ENCODE measurements at regions not wholly inside any gene's neighbourhood (a gene's known extent, or its start where the extent isn't known, plus 50 kb on each side); places are given as distances from the start of the nearest gene placed in this dataset.

GRCh38 chr7:148472406-148472805 is 118.2 kb upstream of the C7orf33 start:
- H3K36me3 ChIP-seq, result no peaks in the 10 kb centered on the region
- TF ChIP-seq CTCF (IDR thresholded peaks at IDR 0.05), result no peak

GRCh38 chr7:148473703-148474480 is 116.7 kb upstream of the C7orf33 start:
- no peak for DNase-seq
- Histone ChIP-seq H3K27me3 (peaks cover 0 to 11% of the 10 kb centered on the region in 2 donors), H3K4me3 (no peak overlapping the region), H3K9me3 (no peaks in the 10 kb centered on the region), H3K4me1 (no peaks in the 10 kb centered on the region), H3K36me3 (no peaks in the 10 kb centered on the region), H3K27ac (no peak overlapping the region)
- TF ChIP-seq CTCF (IDR thresholded peaks at IDR 0.05), result no peak
- no peak for ATAC-seq
- intact Hi-C loops (cut with DNase I), result no loop called here

More at GRCh38 chr7:148472406-148472805, 118.2 kb upstream of the C7orf33 start:
- Histone ChIP-seq H3K27ac (no peak overlapping the region), H3K9me3 (no peaks in the 10 kb centered on the region), H3K4me1 (no peaks in the 10 kb centered on the region), H3K4me3 (no peak overlapping the region), H3K27me3 (peaks cover 0 to 11% of the 10 kb centered on the region in 2 donors)
- DNase-seq, result no peak
- ATAC-seq, result no peak
- intact Hi-C loops (cut with DNase I), result no loop called here

- Histone ChIP-seq H3K4me3 (no peak overlapping the region), H3K4me1 (no peaks in the 10 kb centered on the region), H3K36me3 (no peaks in the 10 kb centered on the region), H3K9me3 (no peaks in the 10 kb centered on the region), H3K27ac (no peak overlapping the region), H3K27me3 (peaks cover 0 to 11% of the 10 kb centered on the region in 2 donors)
- DNase-seq, result no peak
- ATAC-seq, result no peak
- intact Hi-C loops (cut with DNase I), result no loop called here
- no peak for TF ChIP-seq CTCF (IDR thresholded peaks at IDR 0.05)
Measured at GRCh38 chr7:148474481-148475025, 116.0 kb upstream of the C7orf33 start.

GRCh38 chr7:148478551-148478950 is 112.0 kb upstream of the C7orf33 start:
- Histone ChIP-seq H3K9me3 (no peaks in the 10 kb centered on the region), H3K36me3 (no peaks in the 10 kb centered on the region), H3K4me1 (no peaks in the 10 kb centered on the region), H3K4me3 (no peak overlapping the region), H3K27ac (no peak overlapping the region), H3K27me3 (peaks cover 0 to 4% of the 10 kb centered on the region in 2 donors)
- no peak for ATAC-seq
- intact Hi-C loops (cut with DNase I), result no loop called here
- TF ChIP-seq CTCF (IDR thresholded peaks at IDR 0.05), result no peak
- no peak for DNase-seq

GRCh38 chr7:148480479-148481146 is 110.0 kb upstream of the C7orf33 start:
- no peak for ATAC-seq
- Histone ChIP-seq H3K27ac (no peak overlapping the region), H3K27me3 (no peaks in the 10 kb centered on the region), H3K4me1 (no peaks in the 10 kb centered on the region), H3K9me3 (no peaks in the 10 kb centered on the region), H3K36me3 (no peaks in the 10 kb centered on the region), H3K4me3 (no peak overlapping the region)
- no peak for TF ChIP-seq CTCF (IDR thresholded peaks at IDR 0.05)
- intact Hi-C loops (cut with DNase I), result no loop called here
- DNase-seq, result no peak

Data from left lung (tissue), 4 donors.